ENCODE measurements at regions not wholly inside any gene's neighbourhood (a gene's known extent, or its start where the extent isn't known, plus 50 kb on each side); places are given as distances from the start of the nearest gene placed in this dataset.

DNA sequence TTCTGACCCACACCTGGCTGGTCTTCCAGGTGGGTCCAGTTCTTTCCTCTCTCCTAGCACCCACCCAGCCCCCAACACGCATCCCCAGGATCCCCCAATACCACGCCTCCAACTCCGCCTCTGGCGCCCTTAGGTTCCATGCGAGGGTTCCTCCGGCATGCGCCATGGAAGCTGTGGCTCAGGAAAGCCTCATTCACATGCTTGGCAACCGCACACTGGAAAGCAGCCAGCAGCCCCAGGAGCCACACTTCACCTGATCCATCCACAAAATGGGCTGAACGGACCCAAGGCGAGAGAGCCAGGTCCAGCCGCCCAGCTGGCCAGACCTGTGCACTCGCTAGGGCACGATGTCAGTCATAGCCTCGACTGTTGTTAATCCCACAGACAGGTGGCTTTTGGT lies 161.2 kb downstream of the PSMG1 start:
- intact Hi-C loops (cut with micrococcal nuclease), result loop anchor here (5.0 kb wide), 1 partner anchor 200 kb away; no protein-coding TSS in a partner anchor
- Histone ChIP-seq H3K27ac (ENCODE audit: insufficient read depth, low read length) (peak overlapping the region; percentile 88), H3K36me3 (ENCODE audit: control insufficient read depth, insufficient read depth, low read length) (no peaks in the 10 kb centered on the region), H3K23ac (ENCODE audit: low read depth, low read length) (no peak overlapping the region; the same call in 1 of the 2 replicates), H3K4me3 (ENCODE audit: insufficient read depth, low read depth, low read length) (no peak overlapping the region), H4K20me1 (ENCODE audit: insufficient read depth, low read length) (no peaks in the 10 kb centered on the region), H4K5ac (ENCODE audit: low read depth, low read length) (peak overlapping the region; percentile 97), H2AK9ac (replicated peaks; ENCODE audit: low read depth, low read length, poor library complexity) (peak overlapping the region; percentile 97), H2BK5ac (ENCODE audit: low read depth, low read length, poor library complexity, severe bottlenecking) (peak overlapping the region; percentile 97), H4K8ac (ENCODE audit: low read depth in 2 of 2, low read length in 2 of 2) (peak overlapping the region; percentile 96 to 98), H3K4me2 (ENCODE audit: low read depth, low read length) (no peak overlapping the region), H3K9me3 (ENCODE audit: control insufficient read depth, insufficient read depth, low read length) (peaks cover 4% of the 10 kb centered on the region), H3K9me1 (ENCODE audit: insufficient read depth, low read length) (peaks cover 26% of the 10 kb centered on the region), H2AFZ (replicated peaks; ENCODE audit: low read length, poor library complexity) (no peak overlapping the region), H3K4me1 (ENCODE audit: control insufficient read depth, insufficient read depth, low read length) (peaks cover 31% of the 10 kb centered on the region), H3K27me3 (ENCODE audit: control insufficient read depth, insufficient read depth, low read length) (no peaks in the 10 kb centered on the region), H3K9ac (ENCODE audit: low read depth, low read length) (peak overlapping the region; percentile 75; the same call in 1 of the 2 replicates), H3K79me1 (ENCODE audit: low read depth in 1 of 2, low read length in 2 of 2) (peaks cover 0 to 7% of the 10 kb centered on the region in 2 experiments; a peak in 1 of 4 replicates), H2BK15ac (ENCODE audit: low read depth, low read length) (peak overlapping the region; percentile 100; the same call in 2 of the 3 replicates), H2BK20ac (ENCODE audit: low read depth, low read length) (peak overlapping the region; percentile 80), H3K18ac (ENCODE audit: low read depth, low read length) (peak overlapping the region; percentile 94), H3K4ac (ENCODE audit: low read depth, low read length) (peak overlapping the region; percentile 99), H4K91ac (ENCODE audit: insufficient read depth, low read depth, low read length) (peak overlapping the region; percentile 100), H3K14ac (replicated peaks; ENCODE audit: low read depth, low read length) (peak overlapping the region; percentile 83), H3K56ac (ENCODE audit: extremely low read depth, insufficient read depth, low read length) (no peak overlapping the region), H2AK5ac (ENCODE audit: low read depth, low read length) (peak overlapping the region; percentile 98), H2BK120ac (ENCODE audit: low read depth, low read length) (peak overlapping the region; percentile 99)
- DNase-seq, result no peak
- ChIA-PET POLR2A (ENCODE audit: unreplicated experiment) (no interaction called here), CTCF (no interaction called here)
- BruUV-seq (replicated peaks), result no TSS peak
- in situ Hi-C loops (cut with MboI; ENCODE audit: low sequenced_read_pairs), result no loop called here
- TF ChIP-seq RCOR1 (IDR thresholded peaks at IDR 0.05; ENCODE audit: insufficient replicate concordance, low read length), result no peak
- no peak for TF ChIP-seq MAFK (IDR thresholded peaks at IDR 0.05; ENCODE audit: low read depth, low read length)
- TF ChIP-seq POLR2A (IDR thresholded peaks at IDR 0.05; ENCODE audit: low read depth, low read length), result no peak
- TF ChIP-seq RFX5 (IDR thresholded peaks at IDR 0.05; ENCODE audit: low read depth, low read length), result no peak
- TF ChIP-seq FOS (IDR thresholded peaks at IDR 0.05; ENCODE audit: low read depth, low read length), result no peak
- TF ChIP-seq CHD1 (IDR thresholded peaks at IDR 0.05; ENCODE audit: low read depth, low read length), result no peak
- no peak for TF ChIP-seq BHLHE40 (IDR thresholded peaks at IDR 0.05; ENCODE audit: low read depth, low read length)
- ATAC-seq (ENCODE audit: low read depth), result no peak
- 92% methylated on average over 10 of the region's 14 CpGs; no CpG with 5 or more reads in 1 of the 2 experiments for WGBS, 2 experiments (ENCODE audit: extremely low coverage in 2 of 2, insufficient read length in 1 of 2)
- dilution Hi-C loops (cut with HindIII; ENCODE audit: low sequenced_read_pairs, unreplicated experiment), result no loop called here
